ENCODE measurements at regions not wholly inside any gene's neighbourhood (a gene's known extent, or its start where the extent isn't known, plus 50 kb on each side); places are given as distances from the start of the nearest gene placed in this dataset.
"Not testable (repeated sequence)": the region's sequence is repeated elsewhere in the genome, so short reads cannot be mapped to it uniquely, and the experiment has no call there.

DNA sequence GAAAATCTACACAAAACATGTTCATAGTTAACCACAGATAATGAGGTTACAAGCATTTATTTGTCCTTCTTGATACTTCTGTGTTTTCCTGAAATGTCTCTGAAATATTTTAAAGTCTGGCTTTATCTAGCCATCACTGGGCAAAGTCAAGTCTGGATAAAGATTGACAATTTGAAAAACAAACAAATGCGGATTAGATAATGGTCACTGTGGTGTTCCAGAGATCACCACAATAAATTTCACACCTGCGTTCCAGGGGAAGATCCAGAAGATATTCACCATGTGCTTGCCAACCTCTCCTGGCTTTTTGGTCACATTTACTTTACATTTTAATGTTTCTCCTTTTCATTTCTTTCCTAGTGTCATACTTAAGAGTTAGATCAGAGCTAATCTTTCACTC lies 109.7 kb upstream of the CCDC28A start:
- DNase-seq: no peak

- no peak for DNase-seq
Measured at GRCh38 chr6:138664745-138665144, 108.8 kb upstream of the CCDC28A start.

DNA sequence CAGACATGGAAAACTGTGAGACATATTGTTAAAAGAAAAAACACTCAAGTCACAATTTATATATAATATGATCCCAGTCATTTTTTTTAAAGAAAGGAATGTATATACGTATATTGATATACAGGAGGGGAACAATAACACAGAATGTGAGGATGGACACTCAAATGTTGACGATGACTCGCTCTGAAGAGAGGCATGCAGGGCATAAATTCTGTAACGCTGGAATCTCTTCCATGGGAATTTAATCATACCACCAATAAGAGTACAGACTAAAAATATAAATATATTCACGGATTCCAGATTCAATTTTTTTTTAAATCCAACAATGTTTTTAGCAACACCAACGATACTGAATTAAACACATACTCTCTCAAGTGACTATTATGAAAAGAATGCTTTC lies 106.9 kb upstream of the CCDC28A start:
- no peak for DNase-seq

DNA sequence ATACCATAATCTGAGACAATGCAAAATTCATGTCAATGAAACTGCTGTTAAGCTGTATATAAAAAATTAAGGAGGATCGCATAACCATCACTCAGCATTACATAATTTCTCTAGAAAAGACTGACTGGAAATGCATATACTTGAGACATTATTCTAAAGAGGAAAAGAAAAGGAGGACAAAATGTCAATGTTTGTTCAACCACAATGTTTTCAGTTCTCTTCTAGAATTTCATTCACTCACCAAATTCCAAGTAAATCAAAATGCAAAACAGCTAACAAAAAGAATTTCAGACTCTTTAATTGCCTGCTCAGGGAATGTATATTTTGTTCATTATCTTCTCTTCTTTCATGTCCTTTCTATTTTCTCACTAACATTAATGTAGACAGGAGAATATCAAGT lies 106.2 kb upstream of the CCDC28A start:
- peak; percentile 37 for DNase-seq

DNA sequence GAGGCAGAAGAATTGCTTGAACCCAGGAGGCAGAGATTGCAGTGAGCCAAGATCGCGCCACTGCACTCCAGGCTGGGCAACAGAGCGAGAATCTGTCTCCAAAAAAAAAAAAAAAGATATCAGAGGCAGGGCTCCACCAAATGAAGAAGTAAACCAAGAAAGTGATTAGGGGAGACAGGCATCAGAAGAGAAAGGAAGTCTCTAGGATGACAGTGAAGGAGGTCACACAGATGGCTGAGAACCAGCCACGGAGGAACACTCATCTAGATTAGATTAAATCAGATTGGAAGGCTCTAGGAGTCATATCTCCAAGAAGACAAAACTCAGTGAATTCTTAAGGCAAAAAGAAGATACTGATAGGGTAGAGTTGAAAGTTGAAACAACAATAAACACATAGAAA lies 102.2 kb upstream of the CCDC28A start:
- DNase-seq: peak; percentile 67

DNA sequence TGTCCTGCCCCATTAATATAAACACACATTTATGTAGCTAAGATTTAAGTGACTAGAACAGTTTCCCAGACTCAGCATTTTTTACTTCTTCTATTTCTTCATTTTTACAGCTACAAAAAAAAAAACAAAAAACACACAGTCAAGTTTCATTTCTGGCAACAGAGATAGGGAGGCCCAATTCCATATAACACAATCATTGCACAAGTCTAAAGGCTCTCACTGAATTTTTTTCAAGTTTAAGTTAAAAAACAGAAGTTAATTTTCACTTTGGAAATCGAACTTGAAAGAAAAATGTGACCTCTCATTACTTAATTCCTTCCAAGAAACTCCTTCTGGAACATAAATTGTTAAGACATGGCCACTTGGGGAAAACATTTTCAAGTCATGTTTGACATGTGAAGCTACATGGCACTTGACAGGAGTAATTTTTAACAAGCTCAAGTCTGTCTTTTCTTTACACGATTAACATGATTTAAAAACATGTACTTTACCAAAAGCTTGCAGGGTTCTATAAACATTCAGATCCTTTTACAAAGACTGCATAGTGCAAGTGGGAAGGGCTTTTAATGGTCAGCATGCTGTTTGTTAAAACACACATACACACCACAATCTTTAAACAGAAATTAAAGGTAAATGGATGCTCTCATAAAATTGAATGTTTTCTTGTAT lies 100.1 kb upstream of the CCDC28A start:
- DNase-seq: peak; percentile 91

- DNase-seq: not testable (repeated sequence)
Measured at GRCh38 chr6:138674444-138674843, 99.1 kb upstream of the CCDC28A start.

- DNase-seq: no peak
Measured at GRCh38 chr6:138677538-138677937, 96.0 kb upstream of the CCDC28A start.

- DNase-seq: no peak
Measured at GRCh38 chr6:138678168-138678567, 95.4 kb upstream of the CCDC28A start.

GRCh38 chr6:138680085-138680484 lies 93.5 kb upstream of the CCDC28A start:
- DNase-seq: no peak

DNA sequence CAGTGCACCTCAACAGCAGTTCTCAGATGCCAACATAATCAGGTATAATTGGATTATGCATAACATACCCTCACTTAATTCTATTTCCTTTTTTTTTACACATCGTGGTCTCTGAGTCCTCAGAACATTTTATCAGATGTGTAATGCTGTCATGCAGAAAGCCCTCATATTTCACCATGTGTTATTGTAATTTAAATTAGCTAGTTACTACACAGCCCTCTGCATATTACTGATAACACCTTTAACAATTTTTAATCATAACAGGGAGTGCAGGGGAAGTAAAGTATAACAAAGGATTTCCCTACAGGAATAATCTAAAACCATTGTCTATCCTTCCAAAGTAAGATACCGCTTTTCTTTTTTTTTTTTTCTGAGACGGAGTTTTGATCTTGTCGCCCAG lies 91.9 kb upstream of the CCDC28A start:
- DNase-seq: no peak

- DNase-seq: no peak
Measured at GRCh38 chr6:138682704-138683527, 90.7 kb upstream of the CCDC28A start.

GRCh38 chr6:138685257-138685656 lies 88.3 kb upstream of the CCDC28A start:
- DNase-seq: no peak

DNA sequence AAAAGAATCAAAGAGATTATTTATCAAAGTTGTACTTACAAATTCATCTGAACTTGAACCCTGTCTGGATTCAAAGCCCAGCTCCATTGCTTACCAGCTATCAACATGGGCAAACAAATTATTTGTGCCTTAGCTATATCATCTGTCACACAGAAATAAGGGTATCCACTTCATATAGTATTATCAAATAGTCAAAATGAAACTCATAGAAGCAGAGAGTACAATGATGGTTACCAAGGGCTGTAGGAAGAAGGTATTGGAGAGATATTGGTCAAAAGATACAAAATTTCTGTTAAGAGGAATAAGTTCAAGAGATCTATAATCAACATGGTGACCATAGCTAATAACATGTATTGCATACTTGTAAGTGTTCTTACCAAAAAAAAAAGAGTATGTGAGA lies 87.8 kb upstream of the CCDC28A start:
- no peak for DNase-seq

- no peak for DNase-seq
Measured at GRCh38 chr6:138688580-138688979, 85.0 kb upstream of the CCDC28A start.

DNA sequence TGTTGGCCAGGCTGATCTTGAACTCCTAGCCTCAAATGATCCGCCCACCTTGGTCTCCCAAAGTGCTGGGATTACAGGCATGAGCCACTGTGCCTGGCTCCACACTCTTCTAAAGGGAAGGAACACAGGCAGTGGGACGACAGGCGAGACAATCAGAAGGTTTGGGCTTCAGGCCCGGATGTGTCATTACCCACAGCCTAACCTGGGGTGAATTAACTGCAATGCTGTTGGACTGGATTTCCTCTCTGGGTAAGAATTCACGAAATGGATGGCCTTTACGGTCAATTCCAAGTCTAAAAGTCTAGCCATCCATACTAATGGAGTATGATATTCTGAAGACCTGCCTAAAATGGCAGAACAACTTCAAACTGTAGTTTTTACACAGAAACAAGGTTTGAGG lies 83.7 kb upstream of the CCDC28A start:
- no peak for DNase-seq

DNA sequence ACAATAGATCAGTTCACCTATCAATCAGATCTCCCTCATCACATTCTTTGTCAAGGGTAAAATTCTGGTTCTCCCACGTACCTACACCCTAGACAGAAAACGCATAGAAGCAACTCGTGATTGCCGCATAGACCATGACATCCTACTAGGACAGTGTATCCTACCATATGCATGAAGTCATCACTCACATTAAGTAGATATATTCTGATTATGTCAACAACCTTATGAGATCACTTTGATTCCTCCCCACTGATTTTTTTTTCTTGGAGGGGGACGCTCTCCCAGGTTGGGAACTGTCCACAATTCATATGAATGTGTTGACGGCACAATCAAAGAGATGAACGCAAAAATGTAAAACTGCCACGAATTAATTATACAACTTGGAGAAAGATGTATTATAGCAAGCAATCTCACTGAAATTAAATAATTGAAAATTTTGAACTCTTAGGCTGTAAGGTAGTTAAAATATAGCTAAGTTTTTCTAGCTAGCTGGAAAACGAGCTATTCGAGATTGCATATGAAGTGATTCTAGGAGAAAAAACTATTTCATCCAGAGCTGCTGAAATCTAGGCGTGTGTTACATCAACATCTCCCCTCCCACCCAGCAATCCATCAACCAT lies 82.5 kb upstream of the CCDC28A start:
- DNase-seq: no peak

DNA sequence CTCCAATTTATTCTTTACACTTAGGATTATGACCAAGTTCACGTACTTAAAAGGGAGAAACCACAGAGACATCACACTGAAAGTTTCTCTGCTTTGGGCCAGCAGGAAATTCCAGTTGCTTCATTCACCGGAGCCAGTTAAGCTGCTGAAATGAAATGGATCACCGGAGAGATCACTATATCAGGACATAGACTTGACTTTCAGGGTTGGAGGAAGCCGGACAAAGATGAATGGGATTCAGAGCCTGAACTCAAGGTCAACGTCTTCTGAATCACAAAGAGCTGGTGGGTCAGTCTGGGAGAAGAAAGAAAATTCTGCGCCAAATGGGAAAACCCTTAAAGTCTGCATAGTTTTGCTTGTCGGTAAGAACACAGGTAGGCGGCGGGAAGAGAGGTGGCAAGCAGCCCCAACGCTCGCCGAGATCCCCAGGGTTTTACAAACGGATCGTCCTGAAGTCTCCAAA lies 81.9 kb upstream of the CCDC28A start:
- DNase-seq: no peak

DNA sequence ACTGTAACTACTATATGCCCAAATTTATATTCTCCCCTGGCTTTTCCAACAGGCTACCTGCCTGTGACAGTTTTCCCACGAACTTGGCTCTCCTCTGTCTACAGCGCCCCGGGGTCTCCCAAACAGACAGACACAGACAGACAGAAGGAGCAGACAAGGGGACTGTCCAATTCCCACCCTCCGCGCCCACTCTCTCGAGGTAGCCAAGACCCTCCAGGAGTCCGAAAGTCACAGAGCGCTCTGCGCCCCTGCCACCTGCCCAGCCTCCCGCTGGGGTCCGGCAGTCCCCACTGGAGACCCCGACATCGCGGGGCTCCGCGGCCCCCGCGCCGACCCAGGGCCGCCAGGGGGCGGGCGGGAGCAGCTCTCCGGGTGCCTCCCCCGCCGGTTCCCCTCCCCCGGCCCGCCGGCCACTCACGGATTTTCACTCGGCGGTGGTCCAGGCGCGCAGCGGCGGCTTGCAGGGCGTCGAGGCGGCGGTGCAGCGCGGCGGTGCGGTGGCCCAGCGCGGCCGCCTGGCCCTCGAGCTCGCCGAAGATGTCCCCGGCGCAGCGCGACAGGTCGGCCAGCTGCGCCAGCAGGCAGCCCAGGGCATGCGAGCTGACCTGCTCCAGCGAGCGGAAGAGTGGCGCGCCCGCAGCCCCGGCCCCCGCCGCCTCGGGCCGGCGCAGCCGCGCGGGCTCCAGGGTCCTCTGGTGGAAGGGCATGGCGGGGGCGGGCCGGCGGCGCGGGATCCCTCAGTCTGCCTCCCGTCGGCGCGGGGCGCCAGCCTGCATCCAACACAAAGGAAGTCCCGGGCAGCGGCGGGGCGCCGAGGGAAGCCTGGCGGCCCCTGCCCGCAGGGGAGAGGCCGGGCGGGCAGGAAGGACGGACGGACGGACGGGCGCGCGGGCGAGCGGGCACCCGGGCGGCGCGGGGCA lies 81.3 kb upstream of the CCDC28A start:
- DNase-seq: no peak

GRCh38 chr6:138692978-138693909 lies 80.3 kb upstream of the CCDC28A start:
- DNase-seq: peak; percentile 25

DNA sequence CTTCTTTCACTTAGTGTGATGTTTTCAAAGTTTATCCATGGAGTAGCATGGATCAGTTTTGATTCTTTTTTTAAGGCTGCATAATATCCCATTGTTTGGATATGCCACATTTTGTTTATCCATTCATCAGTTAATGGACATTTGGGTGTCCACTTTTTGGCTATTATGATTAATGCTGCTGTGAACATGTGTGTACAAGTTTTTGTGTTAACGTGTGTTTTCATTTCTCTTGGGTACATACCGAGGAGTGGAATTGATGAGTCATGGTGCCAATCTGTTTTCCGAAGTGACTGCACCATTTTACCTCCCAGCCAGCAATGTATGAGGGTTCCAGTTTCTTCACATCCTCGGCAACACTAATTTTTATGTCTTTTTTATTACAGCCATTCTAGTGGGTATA lies 78.4 kb upstream of the CCDC28A start:
- no peak for DNase-seq

GRCh38 chr6:138714493-138714892 lies 59.1 kb upstream of the CCDC28A start:
- DNase-seq: no peak
